DND-41 (cell line): ENCODE measurements at regions not wholly inside any gene's neighbourhood (a gene's known extent, or its start where the extent isn't known, plus 50 kb on each side); places are given as distances from the start of the nearest gene placed in this dataset.

ENCODE experiments used
- EZH2 ChIP-seq: IDR thresholded peaks from 3 replicates; pipeline ENCODE4 v1.6.1; 2012; ENCODE audit warnings: borderline replicate concordance, low read depth, mild to moderate bottlenecking, moderate library complexity, low read length, inconsistent platforms; ENCODE audit not compliant: severe bottlenecking
- TF ChIP-seq, protein P1 (sequence below): IDR thresholded peaks from 2 replicates; pipeline ENCODE4 v1.5.1; 2012; ENCODE audit warnings: borderline replicate concordance, low read length, moderate library complexity, mild to moderate bottlenecking; ENCODE audit not compliant: poor library complexity, severe bottlenecking; ENCODE audit errors: extremely low read depth

DNA sequence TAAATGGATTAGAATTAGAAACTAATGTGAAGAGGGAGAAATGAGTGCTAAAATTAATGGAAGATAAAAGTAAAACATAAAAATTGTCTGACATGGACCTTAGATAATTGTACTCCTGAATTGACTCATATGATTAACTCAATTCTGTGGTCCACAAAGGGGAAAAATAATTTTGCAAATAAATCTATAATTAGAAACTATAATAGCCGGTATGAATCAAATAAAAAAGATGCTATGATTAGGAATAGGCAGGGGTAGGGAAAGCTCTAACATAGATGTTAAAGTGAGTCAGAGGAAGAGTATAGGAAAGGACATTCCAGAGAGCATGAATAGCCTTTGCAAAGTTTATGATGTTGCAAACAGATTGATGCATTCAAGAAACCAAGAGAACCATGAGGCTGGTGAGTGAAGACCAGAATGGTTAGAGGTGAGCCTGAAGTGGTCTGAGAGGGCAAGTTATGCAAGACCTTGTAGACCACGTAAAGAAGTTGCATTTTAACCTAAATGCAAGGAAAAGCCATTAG, 262.1 kb upstream of the CA10 start:
- TF ChIP-seq, protein P1, sequence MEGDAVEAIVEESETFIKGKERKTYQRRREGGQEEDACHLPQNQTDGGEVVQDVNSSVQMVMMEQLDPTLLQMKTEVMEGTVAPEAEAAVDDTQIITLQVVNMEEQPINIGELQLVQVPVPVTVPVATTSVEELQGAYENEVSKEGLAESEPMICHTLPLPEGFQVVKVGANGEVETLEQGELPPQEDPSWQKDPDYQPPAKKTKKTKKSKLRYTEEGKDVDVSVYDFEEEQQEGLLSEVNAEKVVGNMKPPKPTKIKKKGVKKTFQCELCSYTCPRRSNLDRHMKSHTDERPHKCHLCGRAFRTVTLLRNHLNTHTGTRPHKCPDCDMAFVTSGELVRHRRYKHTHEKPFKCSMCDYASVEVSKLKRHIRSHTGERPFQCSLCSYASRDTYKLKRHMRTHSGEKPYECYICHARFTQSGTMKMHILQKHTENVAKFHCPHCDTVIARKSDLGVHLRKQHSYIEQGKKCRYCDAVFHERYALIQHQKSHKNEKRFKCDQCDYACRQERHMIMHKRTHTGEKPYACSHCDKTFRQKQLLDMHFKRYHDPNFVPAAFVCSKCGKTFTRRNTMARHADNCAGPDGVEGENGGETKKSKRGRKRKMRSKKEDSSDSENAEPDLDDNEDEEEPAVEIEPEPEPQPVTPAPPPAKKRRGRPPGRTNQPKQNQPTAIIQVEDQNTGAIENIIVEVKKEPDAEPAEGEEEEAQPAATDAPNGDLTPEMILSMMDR, result no peak
- no peak for TF ChIP-seq EZH2
